ENCODE measurements at regions not wholly inside any gene's neighbourhood (a gene's known extent, or its start where the extent isn't known, plus 50 kb on each side); places are given as distances from the start of the nearest gene placed in this dataset.

DNA sequence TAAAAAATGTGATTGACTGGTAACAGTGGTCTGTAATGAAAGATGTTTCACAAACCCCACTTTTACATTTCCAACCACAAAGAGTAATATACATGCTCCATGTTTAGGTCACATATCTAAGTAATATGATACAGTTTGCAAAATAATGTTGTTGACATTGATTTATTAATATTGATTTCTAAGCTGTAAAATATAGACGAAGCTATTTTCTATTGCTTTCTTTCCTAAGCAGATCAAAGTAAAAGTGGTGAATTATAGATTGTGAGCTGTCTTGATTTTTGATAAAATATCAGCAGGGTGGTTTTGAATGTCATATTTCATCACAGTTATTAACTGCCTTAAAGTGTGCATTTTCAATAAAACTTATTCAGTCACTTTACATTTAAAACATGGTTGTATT, 2292.8 kb downstream of the PCDH9 start:
- H3K27me3 ChIP-seq (ENCODE audit: control insufficient read depth in 3 of 3, insufficient read depth in 3 of 3, low read length in 3 of 3): no peaks in the 10 kb centered on the region
- no peak overlapping the region for H3K27ac ChIP-seq (ENCODE audit: low read depth in 1 of 3, low read length in 2 of 3)
- peaks cover 0 to 3% of the 10 kb centered on the region in 2 donors for H3K9me3 ChIP-seq (ENCODE audit: control insufficient read depth in 2 of 2, insufficient read depth in 1 of 2, low read depth in 1 of 2, low read length in 1 of 2)
- H3K4me3 ChIP-seq (ENCODE audit: low read depth in 1 of 3, low read length in 3 of 3): no peak overlapping the region
- no peak for FAIRE-seq
- H3K4me1 ChIP-seq (ENCODE audit: control insufficient read depth in 3 of 3, insufficient read depth in 2 of 3, low read depth in 1 of 3, low read length in 2 of 3): no peaks in the 10 kb centered on the region
- 27 to 55% (median 36%) methylated on average over 1 of the region's 1 CpG for WGBS, 3 donors
- no peak for DNase-seq
- H3K36me3 ChIP-seq (ENCODE audit: control insufficient read depth in 3 of 3, insufficient read depth in 2 of 3, low read depth in 1 of 3, low read length in 3 of 3): no peaks in the 10 kb centered on the region

DNA sequence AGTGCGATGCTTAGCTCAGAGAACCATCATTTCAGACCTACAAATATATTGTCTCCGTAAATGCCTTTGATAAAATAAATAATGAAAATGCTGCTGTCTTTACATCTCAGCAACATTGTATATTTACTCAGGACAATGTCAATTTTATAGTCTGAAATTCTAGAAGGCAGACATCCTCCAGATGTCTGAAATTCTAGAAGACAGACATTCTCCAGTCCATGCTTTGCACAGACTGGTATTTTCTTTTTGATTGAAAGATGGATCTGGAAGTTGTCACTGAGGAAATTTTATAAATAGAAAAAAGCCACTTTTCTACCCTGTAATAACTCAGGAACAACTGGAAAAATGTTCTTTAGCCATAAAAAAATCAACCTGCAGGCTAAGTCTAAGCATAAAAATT, 2293.3 kb downstream of the PCDH9 start:
- FAIRE-seq (no peak), DNase-seq (no peak)
- 65 to 80% (median 77%) methylated on average over 2 of the region's 2 CpGs for WGBS, 3 donors
- Histone ChIP-seq H3K27me3 (ENCODE audit: control insufficient read depth in 3 of 3, insufficient read depth in 3 of 3, low read length in 3 of 3) (no peaks in the 10 kb centered on the region), H3K9me3 (ENCODE audit: control insufficient read depth in 2 of 2, insufficient read depth in 1 of 2, low read depth in 1 of 2, low read length in 1 of 2) (peaks cover 0 to 3% of the 10 kb centered on the region in 2 donors), H3K27ac (ENCODE audit: low read depth in 1 of 3, low read length in 2 of 3) (no peak overlapping the region), H3K36me3 (ENCODE audit: control insufficient read depth in 3 of 3, insufficient read depth in 2 of 3, low read depth in 1 of 3, low read length in 3 of 3) (no peaks in the 10 kb centered on the region), H3K4me1 (ENCODE audit: control insufficient read depth in 3 of 3, insufficient read depth in 2 of 3, low read depth in 1 of 3, low read length in 2 of 3) (no peaks in the 10 kb centered on the region), H3K4me3 (ENCODE audit: low read depth in 1 of 3, low read length in 3 of 3) (no peak overlapping the region)

- Histone ChIP-seq H3K4me3 (ENCODE audit: low read depth in 1 of 3, low read length in 3 of 3) (no peak overlapping the region), H3K36me3 (ENCODE audit: control insufficient read depth in 3 of 3, insufficient read depth in 2 of 3, low read depth in 1 of 3, low read length in 3 of 3) (no peaks in the 10 kb centered on the region), H3K9me3 (ENCODE audit: control insufficient read depth in 2 of 2, insufficient read depth in 1 of 2, low read depth in 1 of 2, low read length in 1 of 2) (no peaks in the 10 kb centered on the region), H3K27ac (ENCODE audit: low read depth in 1 of 3, low read length in 2 of 3) (no peak overlapping the region), H3K4me1 (ENCODE audit: control insufficient read depth in 3 of 3, insufficient read depth in 2 of 3, low read depth in 1 of 3, low read length in 2 of 3) (no peaks in the 10 kb centered on the region), H3K27me3 (ENCODE audit: control insufficient read depth in 3 of 3, insufficient read depth in 3 of 3, low read length in 3 of 3) (no peaks in the 10 kb centered on the region)
- FAIRE-seq (no peak), DNase-seq (no peak)
These were observed 2294.7 kb downstream of the PCDH9 start for GRCh38 chr13:64935441-64935840.

DNA sequence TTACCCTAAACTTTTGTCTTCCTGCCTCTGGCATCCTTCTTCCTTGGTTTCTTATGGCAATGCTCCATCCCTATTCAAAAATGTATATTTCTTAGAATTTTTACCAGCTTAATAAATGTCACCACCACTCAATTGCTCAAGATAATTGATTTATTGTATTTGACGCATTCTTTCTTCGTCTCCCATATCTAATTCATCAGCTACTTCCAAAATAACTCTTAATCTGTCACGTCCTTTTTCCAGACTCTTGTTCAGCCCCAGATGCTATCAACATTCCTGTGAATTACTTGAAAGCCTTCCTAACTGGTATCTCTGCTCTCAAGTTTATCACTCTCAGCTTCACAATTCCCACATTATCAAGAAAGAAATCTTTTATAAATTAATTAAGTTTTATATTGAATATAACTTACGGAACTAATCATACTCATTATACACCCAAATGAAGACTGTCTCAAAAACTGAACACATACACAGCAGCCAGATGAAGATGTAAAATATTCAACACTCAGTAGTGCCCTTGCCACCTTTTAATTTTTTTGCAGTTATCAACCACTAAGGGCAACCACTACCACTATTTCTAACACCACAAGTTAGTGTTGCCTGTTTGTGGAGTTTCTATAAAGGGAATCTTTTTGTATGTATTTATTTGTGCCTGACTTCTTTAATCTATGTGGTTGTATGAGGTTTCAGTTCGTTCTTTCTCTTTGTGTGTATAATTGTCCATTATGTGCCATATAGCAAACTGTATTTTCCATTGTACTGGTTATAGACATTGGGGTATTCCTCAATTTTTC, 2295.4 kb downstream of the PCDH9 start:
- FAIRE-seq: no peak
- no peaks in the 10 kb centered on the region for H3K9me3 ChIP-seq (ENCODE audit: control insufficient read depth in 2 of 2, insufficient read depth in 1 of 2, low read depth in 1 of 2, low read length in 1 of 2)
- no peaks in the 10 kb centered on the region for H3K27me3 ChIP-seq (ENCODE audit: control insufficient read depth in 3 of 3, insufficient read depth in 3 of 3, low read length in 3 of 3)
- H3K36me3 ChIP-seq (ENCODE audit: control insufficient read depth in 3 of 3, insufficient read depth in 2 of 3, low read depth in 1 of 3, low read length in 3 of 3): no peaks in the 10 kb centered on the region
- no peak overlapping the region for H3K4me3 ChIP-seq (ENCODE audit: low read depth in 1 of 3, low read length in 3 of 3)
- no peak overlapping the region for H3K27ac ChIP-seq (ENCODE audit: low read depth in 1 of 3, low read length in 2 of 3)
- 60 to 74% (median 67%) methylated on average over 5 of the region's 5 CpGs for WGBS, 3 donors
- no peaks in the 10 kb centered on the region for H3K4me1 ChIP-seq (ENCODE audit: control insufficient read depth in 3 of 3, insufficient read depth in 2 of 3, low read depth in 1 of 3, low read length in 2 of 3)
- DNase-seq: no peak

DNA sequence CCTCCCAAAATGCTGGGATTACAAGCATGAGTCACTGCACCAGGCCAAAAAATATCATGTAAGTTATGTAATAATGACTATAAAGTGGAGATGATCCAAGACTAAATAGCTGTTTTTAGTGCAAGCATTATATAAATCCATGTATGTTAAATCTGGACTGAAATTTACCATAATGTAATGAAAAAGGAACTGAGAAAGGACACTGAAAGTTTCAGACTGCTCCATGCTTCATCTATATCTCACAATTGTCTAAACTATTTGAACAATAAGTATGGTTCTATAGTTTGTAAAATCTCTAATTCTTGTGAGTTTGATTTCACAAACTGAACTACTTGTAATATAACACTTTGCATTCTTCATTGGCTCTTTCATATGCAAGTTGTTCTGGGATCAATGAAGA, 2299.5 kb downstream of the PCDH9 start:
- no peak for DNase-seq
- Histone ChIP-seq H3K27ac (ENCODE audit: low read depth in 1 of 3, low read length in 2 of 3) (no peak overlapping the region), H3K36me3 (ENCODE audit: control insufficient read depth in 3 of 3, insufficient read depth in 2 of 3, low read depth in 1 of 3, low read length in 3 of 3) (no peaks in the 10 kb centered on the region), H3K4me1 (ENCODE audit: control insufficient read depth in 3 of 3, insufficient read depth in 2 of 3, low read depth in 1 of 3, low read length in 2 of 3) (no peaks in the 10 kb centered on the region), H3K4me3 (ENCODE audit: low read depth in 1 of 3, low read length in 3 of 3) (no peak overlapping the region), H3K27me3 (ENCODE audit: control insufficient read depth in 3 of 3, insufficient read depth in 3 of 3, low read length in 3 of 3) (no peaks in the 10 kb centered on the region), H3K9me3 (ENCODE audit: control insufficient read depth in 2 of 2, insufficient read depth in 1 of 2, low read depth in 1 of 2, low read length in 1 of 2) (no peaks in the 10 kb centered on the region)
- no peak for FAIRE-seq

DNA sequence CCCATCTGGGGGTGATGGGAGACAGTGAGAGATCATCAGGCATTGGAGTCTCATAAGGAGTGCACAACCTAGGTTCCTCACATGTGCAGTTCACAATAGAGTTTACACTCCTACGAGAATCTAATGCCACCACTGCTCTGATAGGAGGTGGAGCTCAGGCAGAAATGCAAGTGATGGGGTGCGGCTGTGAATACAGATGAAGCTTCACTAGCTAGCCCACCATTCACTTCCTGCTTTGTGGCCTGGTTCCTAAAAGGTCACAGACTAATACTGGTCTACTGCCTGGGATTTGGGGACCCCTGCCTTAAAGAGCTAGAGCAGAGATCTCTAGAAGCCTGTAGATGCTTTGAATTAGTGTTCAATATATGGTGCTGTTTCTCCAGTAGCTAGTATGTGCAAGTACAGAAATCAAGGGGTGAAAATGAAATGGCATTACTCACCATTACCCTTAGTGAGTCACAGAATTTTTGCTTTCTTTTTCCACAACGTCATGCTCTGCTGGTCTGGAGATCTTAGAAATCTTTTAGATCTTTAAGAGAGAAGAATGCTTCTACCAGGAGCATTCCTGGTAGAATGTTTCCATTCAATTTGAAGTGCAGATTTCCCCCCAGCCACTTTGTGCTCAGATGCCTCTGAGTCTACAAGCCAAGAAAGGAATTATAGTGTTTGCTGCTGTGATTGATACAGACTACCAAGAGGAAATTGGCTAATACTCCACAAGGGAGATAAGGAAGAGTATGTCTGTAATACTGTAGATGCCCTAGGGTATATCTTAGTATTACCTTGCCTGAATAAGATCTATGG, 2301.2 kb downstream of the PCDH9 start:
- no peaks in the 10 kb centered on the region for H3K4me1 ChIP-seq (ENCODE audit: control insufficient read depth in 3 of 3, insufficient read depth in 2 of 3, low read depth in 1 of 3, low read length in 2 of 3)
- no peaks in the 10 kb centered on the region for H3K9me3 ChIP-seq (ENCODE audit: control insufficient read depth in 2 of 2, insufficient read depth in 1 of 2, low read depth in 1 of 2, low read length in 1 of 2)
- H3K27me3 ChIP-seq (ENCODE audit: control insufficient read depth in 3 of 3, insufficient read depth in 3 of 3, low read length in 3 of 3): no peaks in the 10 kb centered on the region
- no peak for FAIRE-seq
- WGBS, 3 donors: 54 to 69% (median 57%) methylated on average over 3 of the region's 3 CpGs
- no peaks in the 10 kb centered on the region for H3K36me3 ChIP-seq (ENCODE audit: control insufficient read depth in 3 of 3, insufficient read depth in 2 of 3, low read depth in 1 of 3, low read length in 3 of 3)
- no peak overlapping the region for H3K4me3 ChIP-seq (ENCODE audit: low read depth in 1 of 3, low read length in 3 of 3)
- DNase-seq: no peak
- no peak overlapping the region for H3K27ac ChIP-seq (ENCODE audit: low read depth in 1 of 3, low read length in 2 of 3)

DNA sequence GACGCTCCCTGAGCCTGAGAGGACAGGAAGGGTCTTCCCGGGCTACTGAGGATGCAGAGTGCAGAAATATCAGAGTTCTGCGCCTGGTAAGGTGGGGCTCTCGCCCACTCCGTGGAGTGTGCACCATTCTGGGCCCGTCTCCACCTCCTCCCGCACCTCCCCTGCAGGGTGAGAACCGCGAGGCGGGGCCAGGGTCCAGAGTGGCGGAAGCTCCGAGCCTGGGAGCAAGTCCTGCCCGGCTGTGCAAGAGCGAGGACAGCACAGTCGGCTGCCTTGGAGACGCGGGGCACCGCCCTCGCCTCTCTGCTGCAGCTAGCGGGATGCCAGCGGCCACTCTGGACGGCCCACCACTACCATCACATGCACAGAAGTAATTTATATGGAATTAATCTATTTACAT, 2304.4 kb downstream of the PCDH9 start:
- H3K4me1 ChIP-seq (ENCODE audit: control insufficient read depth in 3 of 3, insufficient read depth in 2 of 3, low read depth in 1 of 3, low read length in 2 of 3): no peaks in the 10 kb centered on the region
- no peaks in the 10 kb centered on the region for H3K36me3 ChIP-seq (ENCODE audit: control insufficient read depth in 3 of 3, insufficient read depth in 2 of 3, low read depth in 1 of 3, low read length in 3 of 3)
- no peak for FAIRE-seq
- no peaks in the 10 kb centered on the region for H3K9me3 ChIP-seq (ENCODE audit: control insufficient read depth in 2 of 2, insufficient read depth in 1 of 2, low read depth in 1 of 2, low read length in 1 of 2)
- no peak overlapping the region for H3K27ac ChIP-seq (ENCODE audit: low read depth in 1 of 3, low read length in 2 of 3)
- no peak overlapping the region for H3K4me3 ChIP-seq (ENCODE audit: low read depth in 1 of 3, low read length in 3 of 3)
- no peak for DNase-seq
- no peaks in the 10 kb centered on the region for H3K27me3 ChIP-seq (ENCODE audit: control insufficient read depth in 3 of 3, insufficient read depth in 3 of 3, low read length in 3 of 3)
- 79 to 93% (median 91%) methylated on average over 22 of the region's 22 CpGs for WGBS, 3 donors

- no peaks in the 10 kb centered on the region for H3K4me1 ChIP-seq (ENCODE audit: control insufficient read depth in 3 of 3, insufficient read depth in 2 of 3, low read depth in 1 of 3, low read length in 2 of 3)
- DNase-seq (no peak), FAIRE-seq (no peak)
- no peaks in the 10 kb centered on the region for H3K27me3 ChIP-seq (ENCODE audit: control insufficient read depth in 3 of 3, insufficient read depth in 3 of 3, low read length in 3 of 3)
- no peaks in the 10 kb centered on the region for H3K9me3 ChIP-seq (ENCODE audit: control insufficient read depth in 2 of 2, insufficient read depth in 1 of 2, low read depth in 1 of 2, low read length in 1 of 2)
- no peaks in the 10 kb centered on the region for H3K36me3 ChIP-seq (ENCODE audit: control insufficient read depth in 3 of 3, insufficient read depth in 2 of 3, low read depth in 1 of 3, low read length in 3 of 3)
- no peak overlapping the region for H3K27ac ChIP-seq (ENCODE audit: low read depth in 1 of 3, low read length in 2 of 3)
- WGBS, 3 donors: 77 to 86% (median 84%) methylated on average over 7 of the region's 7 CpGs
- H3K4me3 ChIP-seq (ENCODE audit: low read depth in 1 of 3, low read length in 3 of 3): no peak overlapping the region
These were observed 2304.9 kb downstream of the PCDH9 start for GRCh38 chr13:64925284-64925683.
